Glomerular endothelial cell (primary cell): ENCODE measurements at regions not wholly inside any gene's neighbourhood (a gene's known extent, or its start where the extent isn't known, plus 50 kb on each side); places are given as distances from the start of the nearest gene placed in this dataset.
"Not testable (repeated sequence)": the region's sequence is repeated elsewhere in the genome, so short reads cannot be mapped to it uniquely, and the experiment has no call there.

Experiments used
- DNase-seq: peaks from one replicate; pipeline ENCODE4 v3.0.0-alpha.2; 2011; ENCODE audit warnings: low read depth, low spot score; ENCODE audit errors: extremely low read depth

- DNase-seq = no peak
These were observed 340.0 kb upstream of the NRG3 start for GRCh38 chr10:81534991-81535390.

- DNase-seq = no peak
These were observed 333.5 kb upstream of the NRG3 start for GRCh38 chr10:81541517-81541916.

GRCh38 chr10:81546243-81546642 lies 328.8 kb upstream of the NRG3 start:
- DNase-seq = no peak

GRCh38 chr10:81548160-81548559 lies 326.8 kb upstream of the NRG3 start:
- no peak for DNase-seq

GRCh38 chr10:81564143-81564542 lies 310.9 kb upstream of the NRG3 start:
- DNase-seq = no peak

- DNase-seq = no peak
These were observed 305.5 kb upstream of the NRG3 start for GRCh38 chr10:81569488-81569887.

- DNase-seq = no peak
These were observed 304.6 kb upstream of the NRG3 start for GRCh38 chr10:81570349-81570748.

GRCh38 chr10:81570878-81571794 lies 303.9 kb upstream of the NRG3 start:
- no peak for DNase-seq

- DNase-seq = no peak
These were observed 300.0 kb upstream of the NRG3 start for GRCh38 chr10:81575036-81575435.

- no peak for DNase-seq
These were observed 298.7 kb upstream of the NRG3 start for GRCh38 chr10:81576336-81576735.

GRCh38 chr10:81594991-81595390 lies 280.0 kb upstream of the NRG3 start:
- no peak for DNase-seq

GRCh38 chr10:81600185-81600584 lies 274.8 kb upstream of the NRG3 start:
- DNase-seq = no peak

GRCh38 chr10:81603106-81603620 lies 271.8 kb upstream of the NRG3 start:
- DNase-seq = no peak

- not testable (repeated sequence) for DNase-seq
These were observed 230.5 kb upstream of the NRG3 start for GRCh38 chr10:81644485-81644884.

GRCh38 chr10:81655986-81656385 lies 219.0 kb upstream of the NRG3 start:
- no peak for DNase-seq

- no peak for DNase-seq
These were observed 212.2 kb upstream of the NRG3 start for GRCh38 chr10:81662837-81663236.

- DNase-seq = not testable (repeated sequence)
These were observed 210.2 kb upstream of the NRG3 start for GRCh38 chr10:81664800-81665199.

GRCh38 chr10:81674941-81675340 lies 200.1 kb upstream of the NRG3 start:
- no peak for DNase-seq

- no peak for DNase-seq
These were observed 195.7 kb upstream of the NRG3 start for GRCh38 chr10:81679291-81679690.

GRCh38 chr10:81680359-81680758 lies 194.6 kb upstream of the NRG3 start:
- DNase-seq = no peak

GRCh38 chr10:81688459-81688858 lies 186.5 kb upstream of the NRG3 start:
- no peak for DNase-seq

GRCh38 chr10:81696609-81697388 lies 178.2 kb upstream of the NRG3 start:
- DNase-seq = no peak
